Heart left ventricle (tissue), 16 donors: ENCODE measurements at regions not wholly inside any gene's neighbourhood (a gene's known extent, or its start where the extent isn't known, plus 50 kb on each side); places are given as distances from the start of the nearest gene placed in this dataset.
A peak's percentile ranks its signal among the peaks of the same experiment; 100 is the strongest.

Experiments
- ATAC-seq, 4 donors: fragments of 200-7000 bp; cut with Tn5 transposase; one replicate each; pipeline ENCODE4 v1.9.1; 2020 to 2022; ENCODE audit warnings: moderate library complexity in 4 of 4, mild to moderate bottlenecking in 3 of 4, moderate number of reproducible peaks in 1 of 4
- DNase-seq, 5 donors: peaks; one replicate each; pipeline ENCODE4 v3.0.0-alpha.2; 2020
- H3K27ac ChIP-seq, 12 donors: fragments of 200-600 bp; sonication (generic) in 4 of 12; one replicate each; pipeline versions ENCODE4 v1.5.0 to v1.8.0; 2016 to 2022; ENCODE audit warnings: mild to moderate bottlenecking in 2 of 12
- H3K27me3 ChIP-seq, 9 donors: fragments of 200-600 bp; sonication (generic) in 2 of 9; one replicate each; pipeline versions ENCODE4 v1.5.1 to v1.8.0; 2016 to 2022; ENCODE audit warnings: mild to moderate bottlenecking in 3 of 9
- H3K36me3 ChIP-seq, 9 donors: fragments of 200-600 bp; sonication (generic) in 2 of 9; one replicate each; pipeline versions ENCODE4 v1.5.0 to v1.8.0; 2018 to 2022; ENCODE audit warnings: mild to moderate bottlenecking in 2 of 9
- H3K4me1 ChIP-seq, 12 donors: fragments of 200-600 bp; sonication (generic) in 4 of 12; one replicate each; pipeline versions ENCODE4 v1.5.0 to v1.8.0; 2016 to 2022; ENCODE audit warnings: mild to moderate bottlenecking in 3 of 12
- H3K4me3 ChIP-seq, 12 donors: fragments of 200-600 bp; sonication (generic) in 4 of 12; one replicate each; pipeline versions ENCODE4 v1.5.0 to v1.8.0; 2017 to 2022; ENCODE audit warnings: mild to moderate bottlenecking in 9 of 12, moderate library complexity in 4 of 12
- H3K9me3 ChIP-seq, 12 donors: fragments of 200-600 bp; sonication (generic) in 4 of 12; one replicate each; pipeline versions ENCODE4 v1.5.0 to v1.8.0; 2016 to 2022; ENCODE audit warnings: mild to moderate bottlenecking in 1 of 12
- POLR2A ChIP-seq, 2 donors: fragments of 450-650 bp; IDR thresholded peaks; one replicate each; pipeline ENCODE4 v1.6.1; 2017; ENCODE audit warnings: antibody characterized with exemption in 2 of 2, mild to moderate bottlenecking in 2 of 2, moderate library complexity in 2 of 2
- WGBS, 4 donors: extraction: QIAGEN DNeasy Blood & Tissue Kit in 2 of 4; methylation state at CpG; one replicate each; pipeline versions ENCODE4 v1.1.5 to v1.1.7; 2013 to 2018; 5-methylcytosine and 5-hydroxymethylcytosine counted together
- intact Hi-C, 10 donors: fragments of 100-400 bp; cut with DNase I; formaldehyde crosslinking; loops; one replicate each; pipeline versions ENCODE4 v1.11.1 to v1.14.2; 2022
- TF ChIP-seq, protein P1 (sequence below), 12 donors: fragments of 200-600 bp; sonication (generic) in 4 of 12; IDR thresholded peaks; one replicate each; pipeline versions ENCODE4 v1.5.0 to v1.8.0; 2018 to 2022; ENCODE audit warnings: antibody characterized with exemption in 12 of 12, mild to moderate bottlenecking in 5 of 12
- donor health status: ischemic (EF 13 %, LVEDD 7.1; RV severe dilation, severe dysfunction).
- donor health status: healthy with polysubstance abuse.
- donor health status: DM: no; HTN: yes; CAD: no.
- donor health status: DM: no; HTN: no; CAD: no.
- donor health status: ischemic (EF 25% LVEDD 6.9; RV normal size, moderate dysfunction).
- donor health status: ischemic (EF 25% LVEDD 5.7; RV mildly dilated, moderate dysfunction).
- donor health status: healthy.
- donor health status: DM: yes; HTN: yes; CAD: no.
- donor health status: ischemic (EF 35%, LVEDD 5.7; RV mildly dilated, moderate dysfunction).
- donor health status: nonischemic (EF 11% LVEDD 7.7; RV severe dilation, severe dysfunction).
- donor health status: DM: yes; HTN: yes; CAD: no.
- donor health status: PGD.
- donor health status: ischemic (EF 29% LVEDD 5.4; RV normal size, mild dysfunction).
- donor health status: nonischemic (EF 23%, LVEDD 6.1; RV moderate dilation, normal function).

DNA sequence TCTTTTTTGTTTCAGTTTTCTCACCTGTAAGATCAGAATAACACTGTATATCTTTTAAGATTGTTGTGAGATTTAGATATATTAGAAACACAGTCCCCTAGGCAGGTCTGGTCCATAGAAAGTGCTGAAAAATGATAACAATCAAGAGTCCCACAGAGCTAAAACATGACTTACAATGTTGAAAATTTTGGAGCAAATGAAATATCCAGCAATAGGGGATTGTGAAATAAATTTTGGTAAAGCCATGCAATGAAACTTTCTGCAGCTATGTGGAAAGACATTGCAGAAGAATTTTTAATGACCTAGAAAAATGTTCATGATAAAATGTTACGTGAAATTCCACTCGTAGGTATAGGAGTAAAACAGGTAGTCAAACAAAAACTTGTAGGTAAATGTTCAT lies 127.6 kb upstream of the SERPINE2 start:
- H3K9me3 ChIP-seq = no peaks in the 10 kb centered on the region
- intact Hi-C loops = no loop called here
- H3K27ac ChIP-seq = no peak overlapping the region
- H3K27me3 ChIP-seq = no peaks in the 10 kb centered on the region
- peaks cover 0 to 16% (median 0%) of the 10 kb centered on the region in 12 donors for H3K4me1 ChIP-seq
- no peak overlapping the region for H3K4me3 ChIP-seq
- WGBS, 4 donors = 91 to 96% (median 94%) methylated on average over 2 of the region's 2 CpGs
- no peak for DNase-seq
- ATAC-seq = no peak
- TF ChIP-seq, protein P1, sequence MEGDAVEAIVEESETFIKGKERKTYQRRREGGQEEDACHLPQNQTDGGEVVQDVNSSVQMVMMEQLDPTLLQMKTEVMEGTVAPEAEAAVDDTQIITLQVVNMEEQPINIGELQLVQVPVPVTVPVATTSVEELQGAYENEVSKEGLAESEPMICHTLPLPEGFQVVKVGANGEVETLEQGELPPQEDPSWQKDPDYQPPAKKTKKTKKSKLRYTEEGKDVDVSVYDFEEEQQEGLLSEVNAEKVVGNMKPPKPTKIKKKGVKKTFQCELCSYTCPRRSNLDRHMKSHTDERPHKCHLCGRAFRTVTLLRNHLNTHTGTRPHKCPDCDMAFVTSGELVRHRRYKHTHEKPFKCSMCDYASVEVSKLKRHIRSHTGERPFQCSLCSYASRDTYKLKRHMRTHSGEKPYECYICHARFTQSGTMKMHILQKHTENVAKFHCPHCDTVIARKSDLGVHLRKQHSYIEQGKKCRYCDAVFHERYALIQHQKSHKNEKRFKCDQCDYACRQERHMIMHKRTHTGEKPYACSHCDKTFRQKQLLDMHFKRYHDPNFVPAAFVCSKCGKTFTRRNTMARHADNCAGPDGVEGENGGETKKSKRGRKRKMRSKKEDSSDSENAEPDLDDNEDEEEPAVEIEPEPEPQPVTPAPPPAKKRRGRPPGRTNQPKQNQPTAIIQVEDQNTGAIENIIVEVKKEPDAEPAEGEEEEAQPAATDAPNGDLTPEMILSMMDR (IDR thresholded peaks at IDR 0.05) = no peak
- no peak for TF ChIP-seq POLR2A (IDR thresholded peaks at IDR 0.05)
- H3K36me3 ChIP-seq = no peaks in the 10 kb centered on the region

DNA sequence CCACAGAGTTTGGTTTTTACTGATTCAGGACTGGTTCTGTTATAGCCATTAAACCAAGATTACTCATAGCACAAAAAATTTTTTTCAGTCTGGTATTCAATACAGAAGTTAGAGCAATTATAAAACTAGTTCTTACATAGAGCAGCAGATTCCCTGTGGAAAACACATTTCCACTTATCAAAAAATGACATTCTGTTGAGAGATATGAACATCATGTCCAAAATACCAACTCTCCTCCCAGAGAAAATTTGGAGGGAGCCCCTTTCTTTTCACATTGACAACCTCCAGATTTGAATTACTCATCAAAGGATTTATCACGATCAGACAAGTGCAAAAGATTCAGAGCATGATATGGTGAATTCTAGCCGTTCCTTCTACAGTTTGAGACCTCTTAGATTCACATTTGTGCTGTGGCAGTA lies 126.8 kb upstream of the SERPINE2 start:
- H3K36me3 ChIP-seq = no peaks in the 10 kb centered on the region
- no peak overlapping the region for H3K4me3 ChIP-seq
- TF ChIP-seq POLR2A (IDR thresholded peaks at IDR 0.05) = no peak
- TF ChIP-seq, protein P1 (IDR thresholded peaks at IDR 0.05) = no peak
- peaks cover 0 to 22% (median 0%) of the 10 kb centered on the region in 12 donors for H3K4me1 ChIP-seq
- ATAC-seq (peak in 1 of 4 donors; percentile 61), DNase-seq (no peak)
- whole genome bisulfite sequencing, 4 donors = 52 to 62% (median 59%) methylated on average over 2 of the region's 2 CpGs
- H3K27me3 ChIP-seq = no peaks in the 10 kb centered on the region
- peak overlapping the region in 1 of 12 donors; percentile 11 for H3K27ac ChIP-seq
- intact Hi-C loops = no loop called here
- H3K9me3 ChIP-seq = peaks cover 0 to 4% (median 0%) of the 10 kb centered on the region in 12 donors

DNA sequence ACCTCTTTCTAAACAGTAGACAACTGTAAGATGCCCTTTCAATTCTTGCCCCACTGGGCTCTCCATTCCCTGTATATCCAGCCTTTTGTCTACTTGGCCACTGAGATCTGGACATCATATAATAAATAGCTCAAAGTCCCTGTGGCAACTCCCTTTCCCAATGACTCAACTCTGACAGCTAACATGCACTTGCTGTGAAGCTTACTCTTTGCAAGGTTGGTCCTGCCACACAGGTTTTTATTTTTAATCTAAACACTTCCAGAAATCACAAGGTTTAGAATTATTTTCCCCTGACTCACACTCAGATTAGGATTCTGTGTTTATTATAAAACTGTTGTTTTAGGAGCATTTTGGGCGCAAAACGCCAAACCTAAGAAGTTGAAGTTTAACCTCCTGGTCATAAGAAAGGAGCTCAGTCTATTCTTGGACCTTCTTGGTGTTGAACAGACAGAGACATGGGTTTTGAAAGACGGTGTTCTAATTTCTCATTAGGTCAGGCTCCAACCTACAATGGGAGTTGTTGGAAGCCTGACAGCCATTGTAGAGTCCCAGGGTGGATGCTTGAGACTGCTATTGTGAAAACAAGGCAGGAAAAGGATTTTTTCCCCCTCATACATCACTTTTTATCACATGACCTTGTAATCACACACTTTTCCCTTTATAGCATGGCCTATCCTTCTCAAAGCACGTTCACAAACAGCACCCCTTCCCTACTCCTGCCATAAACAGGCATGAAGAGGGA lies 124.7 kb upstream of the SERPINE2 start:
- no peak overlapping the region for H3K4me3 ChIP-seq
- H3K27ac ChIP-seq = peak overlapping the region in 7 of 12 donors; percentile 3 to 68 (median 46)
- WGBS, 4 donors = 67 to 70% (median 69%) methylated on average over 4 of the region's 4 CpGs
- H3K27me3 ChIP-seq = no peaks in the 10 kb centered on the region
- peak in 2 of 5 donors; percentile 23 to 25 for DNase-seq
- no peak for TF ChIP-seq POLR2A (IDR thresholded peaks at IDR 0.05)
- TF ChIP-seq, protein P1 (IDR thresholded peaks at IDR 0.05) = no peak
- H3K4me1 ChIP-seq = peaks cover 0 to 22% (median 0%) of the 10 kb centered on the region in 12 donors
- intact Hi-C loops = no loop called here
- no peaks in the 10 kb centered on the region for H3K36me3 ChIP-seq
- ATAC-seq = peak; percentile 37 to 72 (median 52)
- H3K9me3 ChIP-seq = peaks cover 0 to 4% (median 0%) of the 10 kb centered on the region in 12 donors

DNA sequence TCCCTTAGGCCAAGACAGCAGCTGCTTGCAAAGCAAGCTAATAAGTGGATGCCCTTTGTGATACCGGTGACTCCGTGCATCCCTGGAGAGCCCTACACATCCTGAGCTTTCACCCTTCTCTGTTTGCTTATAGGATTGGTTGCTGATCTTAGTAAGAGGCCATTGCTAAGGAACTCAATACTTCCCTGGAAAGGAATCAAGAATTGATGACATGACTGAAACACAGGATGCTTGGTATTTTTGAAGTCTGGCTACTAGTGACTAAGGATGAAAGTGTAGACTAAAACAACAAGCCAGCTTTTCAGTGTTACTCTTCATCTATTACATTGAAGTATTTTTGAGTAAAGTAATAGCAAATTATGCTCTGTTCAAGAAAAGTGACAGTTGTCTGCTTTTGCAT lies 123.0 kb upstream of the SERPINE2 start:
- no peak overlapping the region for H3K4me3 ChIP-seq
- DNase-seq (no peak), ATAC-seq (no peak)
- peaks cover 0 to 4% (median 0%) of the 10 kb centered on the region in 12 donors for H3K9me3 ChIP-seq
- no peak overlapping the region for H3K27ac ChIP-seq
- intact Hi-C loops = no loop called here
- TF ChIP-seq, protein P1 (IDR thresholded peaks at IDR 0.05) = no peak
- no peak for TF ChIP-seq POLR2A (IDR thresholded peaks at IDR 0.05)
- no peaks in the 10 kb centered on the region for H3K27me3 ChIP-seq
- WGBS, 4 donors = 76 to 96% (median 81%) methylated on average over 2 of the region's 2 CpGs
- no peaks in the 10 kb centered on the region for H3K36me3 ChIP-seq
- H3K4me1 ChIP-seq = peaks cover 0 to 22% (median 0%) of the 10 kb centered on the region in 12 donors
